Spleen (tissue), 11 donors: ENCODE measurements at regions not wholly inside any gene's neighbourhood (a gene's known extent, or its start where the extent isn't known, plus 50 kb on each side); places are given as distances from the start of the nearest gene placed in this dataset.

ENCODE experiments used
- DNase-seq: peaks from one replicate; pipeline ENCODE4 v3.0.0-alpha.2; 2020
- H3K27ac ChIP-seq, 8 donors: fragments of 200-600 bp; sonication (generic) in 7 of 8; 1 replicate in 4 of 8; 2 replicates in 4 of 8; pipeline versions ENCODE4 v1.5.0 to v1.8.0; 2016 to 2021; ENCODE audit warnings: inconsistent platforms in 4 of 8, mild to moderate bottlenecking in 4 of 8, moderate library complexity in 1 of 8
- H3K27me3 ChIP-seq, 7 donors: fragments of 200-600 bp; sonication (generic) in 6 of 7; replicated peaks in 1 of 7; 1 replicate in 4 of 7; 2 replicates in 3 of 7; pipeline versions ENCODE4 v1.5.0 to v1.8.0; 2016 to 2021; ENCODE audit warnings: inconsistent platforms in 3 of 7, mild to moderate bottlenecking in 1 of 7
- H3K36me3 ChIP-seq, 6 donors: fragments of 200-600 bp; sonication (generic) in 5 of 6; 1 replicate in 4 of 6; 2 replicates in 2 of 6; pipeline versions ENCODE4 v1.5.0 to v1.8.0; 2016 to 2021; ENCODE audit warnings: inconsistent platforms in 2 of 6
- H3K4me1 ChIP-seq, 6 donors: fragments of 200-600 bp; sonication (generic) in 5 of 6; 1 replicate in 3 of 6; 2 replicates in 3 of 6; pipeline versions ENCODE4 v1.5.0 to v1.8.0; 2016 to 2021; ENCODE audit warnings: inconsistent platforms in 3 of 6
- H3K4me3 ChIP-seq, 8 donors: fragments of 200-600 bp; sonication (generic) in 7 of 8; 1 replicate in 4 of 8; 2 replicates in 4 of 8; pipeline versions ENCODE4 v1.5.0 to v1.8.0; 2016 to 2021; ENCODE audit warnings: inconsistent platforms in 4 of 8, mild to moderate bottlenecking in 4 of 8, moderate library complexity in 2 of 8
- H3K9me3 ChIP-seq, 8 donors: fragments of 200-600 bp; sonication (generic) in 7 of 8; 1 replicate in 4 of 8; 2 replicates in 4 of 8; pipeline versions ENCODE4 v1.5.0 to v1.8.0; 2016 to 2021; ENCODE audit warnings: inconsistent platforms in 4 of 8
- POLR2A ChIP-seq, 3 donors: fragments of 450-650 bp; IDR thresholded peaks; one replicate each; pipeline ENCODE4 v1.5.1; 2017; ENCODE audit warnings: antibody characterized with exemption in 3 of 3, mild to moderate bottlenecking in 1 of 3
- POLR2AphosphoS5 ChIP-seq, 3 donors: sonication (generic); formaldehyde crosslinking; IDR thresholded peaks; one replicate each; pipeline ENCODE4 v1.5.1; 2017; ENCODE audit warnings: antibody characterized with exemption in 3 of 3
- WGBS, 5 donors: extraction: QIAGEN DNeasy Blood & Tissue Kit in 3 of 5; methylation state at CpG; one replicate each; pipeline versions ENCODE4 v1.1.5 to v1.1.7; 2013 to 2018; 5-methylcytosine and 5-hydroxymethylcytosine counted together
- intact Hi-C: fragments of 100-400 bp; cut with DNase I; formaldehyde crosslinking; loops from one replicate; pipeline ENCODE4 v1.15.0; 2023; ENCODE audit warnings: low total_unique reads
- TF ChIP-seq, protein P1 (sequence below), 11 experiments: fragments of 200-600 bp in 7 of 11; fragments of 450-650 bp in 4 of 11; sonication (generic) in 4 of 11; IDR thresholded peaks in 8 of 11; conservative IDR thresholded peaks in 3 of 11; 1 replicate in 7 of 11; 2 replicates in 4 of 11; pipeline versions ENCODE4 v1.4.0 to v1.8.0; 2016 to 2021; ENCODE audit warnings: antibody characterized with exemption in 11 of 11, inconsistent platforms in 4 of 11, mild to moderate bottlenecking in 1 of 11
- donor health status: healthy with polysubstance abuse.
- donor health status: DM: no; HTN: no; CAD: no; lungs with moderate emphysema.
- donor health status: DM: no; HTN: no; CAD: no.
- donor health status: Bipolar disorder and iron deficiency.
- donor health status: healthy.
- donor health status: DM: no; HTN: no; CAD: no.
- donor health status: DM: yes; HTN: yes; CAD: no.

- no peaks in the 10 kb centered on the region for H3K27me3 ChIP-seq
- no peaks in the 10 kb centered on the region for H3K4me1 ChIP-seq
- no peak for DNase-seq
- H3K4me3 ChIP-seq, result no peak overlapping the region
- intact Hi-C loops, result no loop called here
- H3K36me3 ChIP-seq, result no peaks in the 10 kb centered on the region
- no peak for TF ChIP-seq POLR2A (IDR thresholded peaks at IDR 0.05)
- no peak for TF ChIP-seq POLR2AphosphoS5 (IDR thresholded peaks at IDR 0.05)
- TF ChIP-seq, protein P1, sequence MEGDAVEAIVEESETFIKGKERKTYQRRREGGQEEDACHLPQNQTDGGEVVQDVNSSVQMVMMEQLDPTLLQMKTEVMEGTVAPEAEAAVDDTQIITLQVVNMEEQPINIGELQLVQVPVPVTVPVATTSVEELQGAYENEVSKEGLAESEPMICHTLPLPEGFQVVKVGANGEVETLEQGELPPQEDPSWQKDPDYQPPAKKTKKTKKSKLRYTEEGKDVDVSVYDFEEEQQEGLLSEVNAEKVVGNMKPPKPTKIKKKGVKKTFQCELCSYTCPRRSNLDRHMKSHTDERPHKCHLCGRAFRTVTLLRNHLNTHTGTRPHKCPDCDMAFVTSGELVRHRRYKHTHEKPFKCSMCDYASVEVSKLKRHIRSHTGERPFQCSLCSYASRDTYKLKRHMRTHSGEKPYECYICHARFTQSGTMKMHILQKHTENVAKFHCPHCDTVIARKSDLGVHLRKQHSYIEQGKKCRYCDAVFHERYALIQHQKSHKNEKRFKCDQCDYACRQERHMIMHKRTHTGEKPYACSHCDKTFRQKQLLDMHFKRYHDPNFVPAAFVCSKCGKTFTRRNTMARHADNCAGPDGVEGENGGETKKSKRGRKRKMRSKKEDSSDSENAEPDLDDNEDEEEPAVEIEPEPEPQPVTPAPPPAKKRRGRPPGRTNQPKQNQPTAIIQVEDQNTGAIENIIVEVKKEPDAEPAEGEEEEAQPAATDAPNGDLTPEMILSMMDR (IDR thresholded peaks at IDR 0.05 in 8 of 11, conservative IDR thresholded peaks at IDR 0.05 in 3 of 11), result no peak
- H3K27ac ChIP-seq, result no peak overlapping the region
- WGBS, 5 donors, result 82 to 89% (median 86%) methylated on average over 2 of the region's 2 CpGs
- peaks cover 0 to 21% (median 13%) of the 10 kb centered on the region in 8 donors for H3K9me3 ChIP-seq
Measured at GRCh38 chr14:53766106-53766505, 190.5 kb downstream of the BMP4 start.

DNA sequence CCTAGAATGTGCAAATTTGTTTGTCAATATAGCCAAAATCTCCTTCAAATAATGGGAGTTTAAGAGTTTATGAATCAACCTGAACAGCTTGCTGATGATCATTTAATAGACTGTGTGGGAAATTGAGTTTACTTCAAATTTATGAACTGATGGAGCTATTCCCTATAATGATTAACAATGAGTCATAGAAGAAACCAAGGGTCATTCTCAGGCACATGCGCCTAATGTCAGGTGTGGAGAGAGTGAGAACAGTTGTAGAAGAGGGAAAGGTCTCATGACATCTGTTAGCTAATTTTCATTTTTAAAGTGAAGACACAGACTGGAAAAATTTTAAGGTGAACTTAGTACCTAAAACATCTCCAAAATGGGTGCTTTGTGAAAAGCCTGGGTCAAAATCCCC, 191.8 kb downstream of the BMP4 start:
- no peaks in the 10 kb centered on the region for H3K4me1 ChIP-seq

GRCh38 chr14:53758141-53758540, 198.5 kb downstream of the BMP4 start:
- intact Hi-C loops, result no loop called here
- 70 to 89% (median 77%) methylated on average over 2 of the region's 2 CpGs for WGBS, 5 donors
- Histone ChIP-seq H3K36me3 (no peaks in the 10 kb centered on the region), H3K27ac (no peak overlapping the region), H3K4me1 (no peaks in the 10 kb centered on the region), H3K9me3 (peaks cover 0 to 37% (median 14%) of the 10 kb centered on the region in 8 donors), H3K27me3 (no peaks in the 10 kb centered on the region), H3K4me3 (no peak overlapping the region)
- TF ChIP-seq, protein P1 (IDR thresholded peaks at IDR 0.05 in 8 of 11, conservative IDR thresholded peaks at IDR 0.05 in 3 of 11), result no peak
- TF ChIP-seq POLR2A (IDR thresholded peaks at IDR 0.05) (no peak), POLR2AphosphoS5 (IDR thresholded peaks at IDR 0.05) (no peak)
- no peak for DNase-seq

More for the DNA sequence above, 191.8 kb downstream of the BMP4 start:
- intact Hi-C loops, result no loop called here
- H3K27me3 ChIP-seq, result no peaks in the 10 kb centered on the region
- no peak for DNase-seq
- no peaks in the 10 kb centered on the region for H3K36me3 ChIP-seq
- no peak overlapping the region for H3K27ac ChIP-seq
- 82 to 98% (median 93%) methylated on average over 1 of the region's 1 CpG for WGBS, 5 donors
- no peak overlapping the region for H3K4me3 ChIP-seq
- peaks cover 0 to 22% (median 13%) of the 10 kb centered on the region in 8 donors for H3K9me3 ChIP-seq
- TF ChIP-seq, protein P1 (IDR thresholded peaks at IDR 0.05 in 8 of 11, conservative IDR thresholded peaks at IDR 0.05 in 3 of 11), result no peak
- no peak for TF ChIP-seq POLR2A (IDR thresholded peaks at IDR 0.05)
- TF ChIP-seq POLR2AphosphoS5 (IDR thresholded peaks at IDR 0.05), result no peak

DNA sequence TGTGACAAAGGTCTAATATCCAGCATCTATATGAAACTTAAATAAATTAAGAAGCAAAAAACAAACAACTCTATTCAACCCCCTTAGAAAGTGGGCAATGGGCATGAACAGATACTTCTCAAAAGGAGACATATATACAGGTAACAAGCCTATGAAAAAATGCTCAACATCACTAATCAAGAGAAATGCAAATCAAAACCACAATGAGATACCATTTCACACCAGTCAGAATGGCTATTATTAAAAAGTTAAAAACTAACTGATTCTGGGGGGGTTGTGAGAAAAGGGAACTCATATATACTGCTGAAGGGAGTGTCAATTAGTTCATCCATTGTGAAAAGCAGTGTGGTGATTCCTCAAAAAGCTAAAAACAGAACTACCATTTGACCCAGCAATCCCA, 198.9 kb downstream of the BMP4 start:
- no peaks in the 10 kb centered on the region for H3K4me1 ChIP-seq
- intact Hi-C loops, result no loop called here
- H3K27ac ChIP-seq, result no peak overlapping the region
- no peak for TF ChIP-seq POLR2A (IDR thresholded peaks at IDR 0.05)
- TF ChIP-seq, protein P1 (IDR thresholded peaks at IDR 0.05 in 8 of 11, conservative IDR thresholded peaks at IDR 0.05 in 3 of 11), result no peak
- TF ChIP-seq POLR2AphosphoS5 (IDR thresholded peaks at IDR 0.05), result no peak
- no peaks in the 10 kb centered on the region for H3K27me3 ChIP-seq
- peaks cover 0 to 33% (median 12%) of the 10 kb centered on the region in 8 donors for H3K9me3 ChIP-seq
- H3K36me3 ChIP-seq, result no peaks in the 10 kb centered on the region
- H3K4me3 ChIP-seq, result no peak overlapping the region
- no peak for DNase-seq
